ENCODE measurements at regions not wholly inside any gene's neighbourhood (a gene's known extent, or its start where the extent isn't known, plus 50 kb on each side); places are given as distances from the start of the nearest gene placed in this dataset.

- TF ChIP-seq GATA2 (IDR thresholded peaks at IDR 0.05; ENCODE audit: low read depth, low read length): no peak
- no peak for TF ChIP-seq GATA3 (IDR thresholded peaks at IDR 0.05; ENCODE audit: low read depth, low read length)
Measured at GRCh38 chr18:25473008-25473407, 121.0 kb upstream of the ZNF521 start.

Data from SH-SY5Y (cell line).